Stimulated activated CD4-positive, alpha-beta T cell treated with anti-CD3 and anti-CD28 coated beads, Interleukin-1b, Interleukin-23, amount 100 ng/mL, for 4 hours (primary cell): ENCODE measurements at regions not wholly inside any gene's neighbourhood (a gene's known extent, or its start where the extent isn't known, plus 50 kb on each side); places are given as distances from the start of the nearest gene placed in this dataset.

Source experiments
- DNase-seq, 2 donors: peaks; one replicate each; pipeline ENCODE4 v3.0.0-alpha.2; 2020; ENCODE audit warnings: low read depth in 2 of 2

GRCh38 chr10:4391683-4392082 lies 434.3 kb upstream of the AKR1E2 start:
- no peak for DNase-seq

- DNase-seq: no peak
Measured at GRCh38 chr10:4390219-4390618, 435.8 kb upstream of the AKR1E2 start.

- no peak for DNase-seq
Measured at GRCh38 chr10:4385231-4385870, 440.7 kb upstream of the AKR1E2 start.

GRCh38 chr10:4384245-4384644 lies 441.8 kb upstream of the AKR1E2 start:
- no peak for DNase-seq

GRCh38 chr10:4383651-4384098 lies 442.3 kb upstream of the AKR1E2 start:
- DNase-seq: no peak

- no peak for DNase-seq
Measured at GRCh38 chr10:4382811-4383210, 443.2 kb upstream of the AKR1E2 start.

- DNase-seq: no peak
Measured at GRCh38 chr10:4373612-4374011, 452.4 kb upstream of the AKR1E2 start.

GRCh38 chr10:4373098-4373497 lies 452.9 kb upstream of the AKR1E2 start:
- no peak for DNase-seq

GRCh38 chr10:4372601-4373000 lies 453.4 kb upstream of the AKR1E2 start:
- no peak for DNase-seq

- no peak for DNase-seq
Measured at GRCh38 chr10:4371691-4372295, 454.2 kb upstream of the AKR1E2 start.

GRCh38 chr10:4370376-4370775 lies 455.6 kb upstream of the AKR1E2 start:
- DNase-seq: no peak

GRCh38 chr10:4361581-4361980 lies 464.4 kb upstream of the AKR1E2 start:
- DNase-seq: no peak

- DNase-seq: no peak
Measured at GRCh38 chr10:4359003-4359402, 467.0 kb upstream of the AKR1E2 start.

- DNase-seq: no peak
Measured at GRCh38 chr10:4357911-4358310, 468.1 kb upstream of the AKR1E2 start.

- no peak for DNase-seq
Measured at GRCh38 chr10:4355350-4355749, 470.7 kb upstream of the AKR1E2 start.

- no peak for DNase-seq
Measured at GRCh38 chr10:4354382-4354812, 471.6 kb upstream of the AKR1E2 start.

- no peak for DNase-seq
Measured at GRCh38 chr10:4353964-4354363, 472.0 kb upstream of the AKR1E2 start.

- DNase-seq: no peak
Measured at GRCh38 chr10:4353059-4353655, 472.9 kb upstream of the AKR1E2 start.

- no peak for DNase-seq
Measured at GRCh38 chr10:4352414-4352961, 473.5 kb upstream of the AKR1E2 start.

GRCh38 chr10:4351723-4352413 lies 474.1 kb upstream of the AKR1E2 start:
- no peak for DNase-seq

GRCh38 chr10:4347397-4347796 lies 478.6 kb upstream of the AKR1E2 start:
- DNase-seq: no peak

- no peak for DNase-seq
Measured at GRCh38 chr10:4345877-4346646, 479.9 kb upstream of the AKR1E2 start.
